HEK293T (cell line): ENCODE measurements at regions not wholly inside any gene's neighbourhood (a gene's known extent, or its start where the extent isn't known, plus 50 kb on each side); places are given as distances from the start of the nearest gene placed in this dataset.

Experiments used
- CTCF ChIA-PET: fragments of 350-600 bp; formaldehyde crosslinking; extraction: SDS; loops from one replicate; lab custom pipeline; 2021; ENCODE audit warnings: antibody characterized with exemption, inconsistent platforms; lab: Yijun Ruan, JAX
- POLR2A ChIA-PET: fragments of 350-600 bp; formaldehyde crosslinking; extraction: SDS; loops from one replicate; lab custom pipeline; 2020; ENCODE audit warnings: antibody characterized with exemption, inconsistent platforms; lab: Yijun Ruan, JAX
- DNase-seq: peaks from one replicate; pipeline ENCODE4 v3.0.0; 2012; ENCODE audit warnings: mixed read lengths; ENCODE audit errors: extremely low spot score
- ARNT ChIP-seq: fragments of 450-650 bp; IDR thresholded peaks from 2 replicates; pipeline ENCODE4 v1.6.1; 2017; ENCODE audit warnings: mild to moderate bottlenecking
- BHLHE40 ChIP-seq: fragments of 450-650 bp; IDR thresholded peaks from 2 replicates; pipeline ENCODE4 v1.6.1; 2016; ENCODE audit warnings: mild to moderate bottlenecking, moderate library complexity, borderline replicate concordance
- CTBP1 ChIP-seq: fragments of 450-650 bp; IDR thresholded peaks from 2 replicates; pipeline ENCODE4 v1.6.1; 2016; ENCODE audit warnings: borderline replicate concordance
- ELF4 ChIP-seq: fragments of 450-650 bp; IDR thresholded peaks from 2 replicates; pipeline ENCODE4 v1.6.1; 2017; ENCODE audit warnings: antibody characterized with exemption
- FOXA1 ChIP-seq: fragments of 450-650 bp; IDR thresholded peaks from 2 replicates; pipeline ENCODE4 v1.6.1; 2016; ENCODE audit warnings: mild to moderate bottlenecking
- FOXK2 ChIP-seq: fragments of 450-650 bp; IDR thresholded peaks from 2 replicates; pipeline ENCODE4 v1.6.1; 2016; ENCODE audit warnings: mild to moderate bottlenecking
- FOXM1 ChIP-seq: fragments of 450-650 bp; IDR thresholded peaks from 2 replicates; pipeline ENCODE4 v1.6.1; 2017; ENCODE audit warnings: mild to moderate bottlenecking, borderline replicate concordance
- HDGF ChIP-seq: fragments of 450-650 bp; IDR thresholded peaks from 2 replicates; pipeline ENCODE4 v1.6.1; 2017; ENCODE audit warnings: antibody characterized with exemption, borderline replicate concordance
- L3MBTL2 ChIP-seq: fragments of 450-650 bp; conservative IDR thresholded peaks from 2 replicates; pipeline ENCODE4 v1.6.1; 2016; ENCODE audit warnings: mild to moderate bottlenecking
- LEF1 ChIP-seq: fragments of 450-650 bp; IDR thresholded peaks from 2 replicates; pipeline ENCODE4 v1.6.1; 2017; ENCODE audit warnings: mild to moderate bottlenecking, borderline replicate concordance
- NFRKB ChIP-seq: fragments of 450-650 bp; IDR thresholded peaks from 2 replicates; pipeline ENCODE4 v1.6.1; 2016; ENCODE audit warnings: mild to moderate bottlenecking, moderate library complexity
- SP1 ChIP-seq: fragments of 450-650 bp; IDR thresholded peaks from 2 replicates; pipeline ENCODE4 v1.6.1; 2017
- SUZ12 ChIP-seq: fragments of 450-650 bp; IDR thresholded peaks from 2 replicates; pipeline ENCODE4 v1.6.1; 2016; ENCODE audit warnings: mild to moderate bottlenecking
- TARDBP ChIP-seq: fragments of 450-650 bp; IDR thresholded peaks from 2 replicates; pipeline ENCODE4 v1.6.1; 2016
- ZNF384 ChIP-seq: fragments of 450-650 bp; IDR thresholded peaks from 2 replicates; pipeline ENCODE4 v1.6.1; 2016
- TF ChIP-seq, protein P1 (sequence below): fragments of 450-650 bp; IDR thresholded peaks from 2 replicates; pipeline ENCODE4 v1.6.1; 2016

DNA sequence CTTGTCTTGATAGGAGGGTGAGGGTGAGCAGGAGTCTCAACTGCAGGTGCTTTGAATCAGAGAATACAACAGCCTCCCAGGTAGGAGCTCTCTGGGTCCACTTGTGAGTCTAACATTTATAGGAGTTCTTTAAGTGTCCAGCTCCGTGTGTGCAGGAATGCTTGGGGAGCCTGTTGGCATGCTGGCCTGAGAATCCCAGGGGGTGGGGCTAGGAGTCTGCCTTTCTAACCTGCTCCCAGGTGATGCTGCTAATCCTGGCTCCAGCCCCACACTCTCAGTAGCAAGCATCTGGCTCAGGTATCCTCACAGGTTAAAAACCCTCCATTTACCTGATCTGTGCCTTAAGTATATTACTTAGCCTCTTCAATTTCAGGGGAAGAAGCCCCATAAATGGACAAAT is 368.9 kb downstream of the RBM26 start:
- CTCF ChIA-PET = interaction anchor here (0.8 kb wide), 1 partner anchor 785 kb away, joined by 3 read pairs; no protein-coding TSS in a partner anchor
- DNase-seq = no peak
- no peak for TF ChIP-seq SUZ12
- no peak for TF ChIP-seq LEF1
- TF ChIP-seq SP1 = no peak
- no peak for TF ChIP-seq TARDBP
- TF ChIP-seq, protein P1, sequence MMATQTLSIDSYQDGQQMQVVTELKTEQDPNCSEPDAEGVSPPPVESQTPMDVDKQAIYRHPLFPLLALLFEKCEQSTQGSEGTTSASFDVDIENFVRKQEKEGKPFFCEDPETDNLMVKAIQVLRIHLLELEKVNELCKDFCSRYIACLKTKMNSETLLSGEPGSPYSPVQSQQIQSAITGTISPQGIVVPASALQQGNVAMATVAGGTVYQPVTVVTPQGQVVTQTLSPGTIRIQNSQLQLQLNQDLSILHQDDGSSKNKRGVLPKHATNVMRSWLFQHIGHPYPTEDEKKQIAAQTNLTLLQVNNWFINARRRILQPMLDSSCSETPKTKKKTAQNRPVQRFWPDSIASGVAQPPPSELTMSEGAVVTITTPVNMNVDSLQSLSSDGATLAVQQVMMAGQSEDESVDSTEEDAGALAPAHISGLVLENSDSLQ = no peak
- TF ChIP-seq ELF4 = no peak
- no peak for TF ChIP-seq NFRKB
- TF ChIP-seq FOXM1 = no peak
- no peak for TF ChIP-seq FOXA1
- no peak for TF ChIP-seq FOXK2
- TF ChIP-seq L3MBTL2 = no peak
- no peak for TF ChIP-seq HDGF
- no peak for TF ChIP-seq CTBP1
- no peak for TF ChIP-seq BHLHE40
- no peak for TF ChIP-seq ZNF384
- TF ChIP-seq ARNT = no peak
- POLR2A ChIA-PET = no interaction called here

GRCh38 chr13:79034341-79034740 is 371.7 kb downstream of the RBM26 start:
- POLR2A ChIA-PET = no interaction called here
- CTCF ChIA-PET = no interaction called here
- DNase-seq = no peak
- TF ChIP-seq ZNF384 = no peak
- no peak for TF ChIP-seq HDGF
- no peak for TF ChIP-seq FOXA1
- no peak for TF ChIP-seq NFRKB

DNA sequence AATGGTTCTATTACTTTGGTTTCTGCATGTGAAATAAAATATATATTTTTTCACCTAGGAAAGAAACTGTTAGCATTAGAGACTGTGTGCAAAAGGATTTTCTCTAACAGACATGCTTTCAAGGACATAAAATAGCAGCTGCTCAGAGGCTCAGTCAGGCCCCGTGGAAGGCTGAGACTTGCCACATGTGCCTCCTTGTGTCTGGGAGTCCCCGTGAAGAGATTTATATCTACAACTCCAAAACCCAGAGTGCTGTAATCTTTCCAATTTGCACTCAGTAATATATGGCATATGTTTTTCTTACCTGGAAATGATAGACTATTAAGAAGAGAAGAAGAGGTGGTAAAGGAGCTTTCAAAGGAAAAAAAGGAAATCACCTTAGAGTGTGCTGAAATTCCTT is 371.6 kb upstream of the OBI1 start:
- TF ChIP-seq, protein P1 = no peak
- TF ChIP-seq NFRKB = no peak
- DNase-seq = no peak
- ChIA-PET POLR2A (interaction anchor here (0.6 kb wide), 1 partner anchor 257 kb away, joined by 3 read pairs; no protein-coding TSS in a partner anchor), CTCF (no interaction called here)

DNA sequence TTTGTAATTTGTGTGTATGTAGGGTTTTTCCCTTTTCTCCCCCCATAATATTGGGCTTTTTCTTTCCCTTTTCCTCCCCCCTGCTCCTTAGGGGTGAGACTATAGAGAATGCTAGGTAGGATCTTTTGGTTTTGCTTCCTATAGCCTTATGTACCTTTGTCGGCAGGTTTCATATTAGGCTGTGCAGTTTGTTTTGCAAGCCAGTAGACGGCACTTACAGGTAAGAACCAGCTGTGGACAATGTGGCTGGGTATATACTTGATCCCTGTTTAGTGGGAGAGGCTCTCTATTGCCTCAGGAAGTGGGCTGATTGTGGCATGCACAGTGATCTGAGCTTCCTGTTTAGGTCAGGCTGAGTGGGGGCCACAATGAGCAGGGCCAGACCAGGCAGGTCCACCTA is 359.2 kb upstream of the OBI1 start:
- POLR2A ChIA-PET = no interaction called here
- no peak for DNase-seq
- TF ChIP-seq FOXM1 = no peak
- TF ChIP-seq ELF4 = no peak
- TF ChIP-seq L3MBTL2 = no peak
- TF ChIP-seq BHLHE40 = no peak
- TF ChIP-seq FOXA1 = no peak
- TF ChIP-seq TARDBP = no peak
- TF ChIP-seq, protein P1 = no peak
- no peak for TF ChIP-seq ARNT
- no peak for TF ChIP-seq CTBP1
- TF ChIP-seq FOXK2 = no peak
- TF ChIP-seq ZNF384 = no peak
- no peak for TF ChIP-seq HDGF
- no peak for TF ChIP-seq SUZ12
- TF ChIP-seq LEF1 = no peak
- no peak for TF ChIP-seq SP1
- TF ChIP-seq NFRKB = no peak
- CTCF ChIA-PET = no interaction called here

DNA sequence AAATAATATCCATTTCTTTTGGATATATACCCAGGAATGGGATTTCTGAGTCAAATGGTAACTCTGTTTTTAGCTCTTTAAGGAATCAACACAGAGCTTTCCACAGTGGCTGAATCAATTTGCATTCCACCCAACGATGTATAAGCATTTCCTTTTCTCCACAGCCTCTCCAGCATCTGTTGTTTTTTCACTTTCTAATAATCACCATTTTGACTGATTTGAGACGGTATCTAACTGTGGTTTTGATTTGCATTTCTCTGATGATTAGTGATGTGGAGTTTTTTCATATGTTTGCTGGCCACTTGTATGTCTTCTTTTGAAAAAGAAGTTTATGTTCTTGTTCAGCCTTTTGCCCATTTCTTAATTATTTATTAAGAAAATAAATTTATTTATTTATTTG is 352.2 kb upstream of the OBI1 start:
- CTCF ChIA-PET = no interaction called here
- POLR2A ChIA-PET = no interaction called here
- TF ChIP-seq ARNT = no peak
- DNase-seq = no peak

DNA sequence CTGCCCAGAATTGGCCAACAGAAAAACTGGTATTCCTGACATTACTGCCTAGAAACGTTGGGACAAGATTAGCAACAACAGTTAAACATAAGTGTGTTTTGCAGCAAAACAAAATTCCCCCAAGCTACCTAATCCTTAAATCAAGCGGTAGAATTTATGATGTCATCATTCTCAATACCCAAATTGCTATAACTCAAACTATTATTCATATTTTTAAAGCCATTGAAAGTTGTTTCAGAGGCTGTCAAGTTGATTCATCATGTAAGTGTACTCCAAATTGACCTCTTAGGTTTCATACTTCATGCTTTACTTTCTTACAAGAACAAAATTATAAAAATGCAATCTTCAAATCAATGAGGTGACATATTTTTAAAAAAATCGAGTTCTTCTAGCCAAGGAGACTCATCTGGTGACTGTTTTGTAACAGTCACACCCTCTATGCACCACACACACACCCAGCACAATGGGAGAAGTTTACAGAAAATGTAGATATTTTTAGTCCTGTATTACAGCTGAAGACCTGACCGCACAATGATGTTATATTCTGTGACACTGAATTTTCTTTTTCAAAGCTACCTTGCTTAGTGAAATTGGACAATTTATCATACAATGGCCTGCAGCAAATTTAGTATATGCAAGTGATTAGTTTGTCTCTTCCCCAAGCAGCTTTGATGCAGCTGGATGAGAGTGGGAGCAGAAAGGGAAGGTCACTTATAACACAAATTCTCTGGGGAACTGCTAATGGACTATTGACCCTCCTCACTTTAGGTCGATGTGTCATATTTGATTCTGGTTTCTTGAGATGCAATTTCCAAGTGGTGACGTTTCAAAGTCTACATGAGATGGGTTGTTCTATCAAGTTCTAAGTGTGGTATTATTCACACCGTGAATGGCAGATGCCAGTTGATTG is 345.3 kb upstream of the OBI1 start:
- POLR2A ChIA-PET = no interaction called here
- TF ChIP-seq HDGF = no peak
- TF ChIP-seq FOXM1 = no peak
- TF ChIP-seq ARNT = no peak
- no peak for TF ChIP-seq FOXA1
- no peak for TF ChIP-seq TARDBP
- CTCF ChIA-PET = interaction anchor here (0.6 kb wide), 1 partner anchor 222 kb away, joined by 4 read pairs; no protein-coding TSS in a partner anchor
- no peak for DNase-seq

DNA sequence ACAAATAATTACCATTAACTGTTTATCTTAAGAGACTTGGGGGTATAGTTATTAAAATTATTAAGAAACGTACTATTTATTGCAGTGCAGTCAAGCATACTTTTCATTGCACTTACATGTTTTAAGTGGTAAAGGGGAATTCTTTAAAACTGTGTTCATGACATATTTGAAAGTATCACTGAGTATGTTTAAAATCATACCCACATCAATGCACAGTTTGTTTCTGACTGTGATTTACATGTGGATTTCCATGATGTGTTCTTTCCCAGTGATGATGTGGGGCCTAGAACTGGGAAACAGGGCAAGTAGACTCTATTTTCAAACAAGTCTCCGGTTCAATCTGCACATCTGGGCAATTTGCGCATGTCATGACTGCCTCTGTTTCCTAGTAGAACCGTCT is 340.5 kb upstream of the OBI1 start:
- DNase-seq = no peak
- POLR2A ChIA-PET = no interaction called here
- CTCF ChIA-PET = no interaction called here
- TF ChIP-seq LEF1 (no peak), ZNF384 (no peak), SP1 (no peak), TARDBP (no peak), L3MBTL2 (no peak), CTBP1 (no peak), FOXA1 (no peak), ELF4 (no peak), BHLHE40 (no peak), FOXK2 (no peak), ARNT (no peak), SUZ12 (no peak), FOXM1 (no peak), NFRKB (no peak), HDGF (no peak)
- TF ChIP-seq, protein P1 = no peak
